HG03139 (cell line): ENCODE measurements at regions not wholly inside any gene's neighbourhood (a gene's known extent, or its start where the extent isn't known, plus 50 kb on each side); places are given as distances from the start of the nearest gene placed in this dataset.

Experiments
- ATAC-seq: cut with Tn5 transposase; IDR thresholded peaks from one replicate; pipeline ENCODE4 v1.9.1; 2021; ENCODE audit not compliant: unreplicated experiment

DNA sequence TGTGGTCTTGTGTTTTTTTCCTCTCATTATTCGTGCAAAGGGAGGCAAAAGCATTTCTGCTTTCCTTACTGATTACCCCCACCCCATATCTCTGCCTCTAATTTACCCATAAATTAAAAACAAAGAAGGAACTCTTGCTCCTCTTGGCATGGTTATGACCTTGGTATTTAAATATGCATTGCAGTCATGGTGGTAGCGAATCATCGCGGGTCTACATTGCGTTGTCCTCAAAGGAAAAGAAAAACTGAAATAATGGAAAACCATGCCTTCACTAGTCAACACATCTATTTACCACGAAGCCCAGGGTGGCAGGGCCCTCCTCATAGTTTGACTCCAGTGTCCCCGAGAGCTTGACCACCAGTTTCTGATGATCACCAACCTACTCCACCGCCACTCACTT, 126.7 kb upstream of the PARP11 start:
- no peak for ATAC-seq

DNA sequence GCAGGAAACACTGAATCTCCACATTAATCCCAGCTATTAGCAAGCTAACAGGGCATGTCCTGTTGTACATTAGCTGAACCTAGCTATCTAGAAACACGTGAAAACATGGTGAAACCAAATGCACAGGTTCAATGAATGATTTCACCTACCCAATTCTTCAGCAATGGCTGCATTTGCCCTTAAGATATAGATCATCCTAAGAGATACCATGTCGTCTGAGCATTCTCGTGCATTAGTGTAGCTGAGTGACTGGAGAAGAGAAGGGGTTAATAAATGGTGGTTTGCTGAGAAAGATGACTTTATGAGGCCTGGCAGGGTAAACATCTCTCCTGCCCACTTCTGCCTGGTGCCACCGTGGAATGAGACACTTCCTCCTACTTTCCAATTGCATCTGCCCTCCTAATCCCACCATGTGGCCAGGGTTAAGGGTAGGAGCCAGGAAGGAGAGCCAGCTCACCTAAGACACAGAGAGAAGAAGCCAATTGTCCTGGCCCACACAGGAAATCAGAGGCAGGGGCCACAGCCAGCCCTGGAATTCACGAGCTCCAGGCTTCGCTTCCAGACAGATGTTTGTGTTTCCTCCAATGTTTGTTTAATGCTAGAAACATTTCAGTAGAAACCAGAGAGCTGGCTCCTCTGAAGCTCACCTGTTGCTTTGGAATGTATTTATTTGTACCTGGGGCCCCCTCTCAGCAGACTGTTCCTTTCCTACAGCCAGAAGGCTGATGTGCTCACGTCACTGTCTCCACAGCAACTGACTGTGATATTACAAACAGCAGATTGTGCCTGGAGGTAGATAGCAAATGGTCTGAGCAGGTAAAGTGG, 126.0 kb upstream of the PARP11 start:
- no peak for ATAC-seq

DNA sequence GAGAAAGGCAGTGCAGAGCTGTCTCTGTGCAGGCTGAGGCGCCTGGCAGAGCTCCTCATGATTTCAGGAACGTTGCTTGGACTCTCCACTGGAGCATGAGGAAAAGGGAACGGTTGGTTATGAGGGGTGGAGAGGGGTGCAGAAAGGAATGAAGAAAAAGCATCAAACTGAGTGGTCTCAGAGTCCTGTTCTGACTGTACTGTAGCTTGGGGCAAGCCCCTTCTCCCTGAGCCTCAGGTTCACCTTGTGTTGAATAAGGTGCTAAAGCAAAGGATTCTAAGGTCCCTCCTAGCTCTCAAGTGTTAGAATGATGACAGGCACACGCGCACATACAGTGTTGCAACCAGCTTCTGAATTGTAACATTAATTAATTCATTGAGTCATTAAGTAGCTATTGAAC, 125.2 kb upstream of the PARP11 start:
- ATAC-seq, result no peak

DNA sequence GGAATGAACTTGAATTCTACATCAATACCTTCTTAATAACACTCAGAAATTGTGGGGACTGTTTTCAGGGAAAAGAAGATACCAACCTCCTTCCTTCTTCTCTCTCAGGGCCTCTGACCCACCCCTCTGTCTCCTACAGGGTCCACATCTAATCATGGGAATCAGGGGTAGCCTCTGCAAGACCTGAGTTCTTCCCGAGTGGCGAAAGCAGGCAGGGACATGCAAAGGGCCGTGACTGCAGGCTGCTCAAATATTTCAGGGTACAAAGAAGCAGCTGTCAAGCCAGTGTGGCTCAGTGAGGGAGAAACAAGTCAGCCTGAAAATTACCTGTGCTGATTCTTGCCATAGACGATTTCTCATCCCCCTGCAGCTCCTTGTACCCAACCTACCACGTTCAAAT, 123.1 kb upstream of the PARP11 start:
- no peak for ATAC-seq

DNA sequence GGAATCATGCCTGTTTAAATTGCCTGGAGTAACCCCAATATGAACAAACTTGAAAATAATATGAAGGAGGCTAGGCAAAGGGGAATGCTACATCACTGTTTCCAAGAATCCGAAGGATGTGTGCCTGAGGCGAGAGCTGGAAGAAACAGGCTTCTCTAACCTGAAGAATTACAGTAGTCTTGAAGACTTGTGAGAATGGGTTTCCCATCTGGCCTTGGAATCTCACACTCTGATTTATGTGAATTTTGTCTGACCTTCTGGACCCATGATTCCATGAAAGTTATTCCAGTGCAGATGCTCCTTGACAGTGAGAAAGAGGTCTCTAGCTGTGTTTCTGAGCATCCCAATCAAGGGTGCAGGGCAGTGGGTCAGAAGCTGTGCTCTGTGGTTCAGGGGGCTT, 122.1 kb upstream of the PARP11 start:
- ATAC-seq, result no peak

DNA sequence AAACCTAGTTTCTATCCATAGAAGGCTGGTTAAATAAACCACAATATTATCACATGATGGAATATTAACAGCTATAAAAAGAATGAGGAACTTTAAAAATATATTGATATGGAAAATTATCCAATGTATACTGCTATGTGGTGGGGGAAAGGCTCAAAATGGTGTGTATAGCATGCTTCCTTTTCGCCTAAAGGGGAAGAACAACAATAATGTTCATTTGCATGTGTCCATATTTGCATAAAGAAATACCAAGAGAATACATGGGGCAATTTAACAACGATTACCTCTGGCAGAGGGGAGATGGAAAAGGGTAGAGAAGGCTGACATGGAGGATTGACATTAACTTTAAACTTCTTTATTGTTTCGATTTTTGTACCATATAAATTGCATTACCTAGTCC, 121.3 kb upstream of the PARP11 start:
- ATAC-seq, result no peak

DNA sequence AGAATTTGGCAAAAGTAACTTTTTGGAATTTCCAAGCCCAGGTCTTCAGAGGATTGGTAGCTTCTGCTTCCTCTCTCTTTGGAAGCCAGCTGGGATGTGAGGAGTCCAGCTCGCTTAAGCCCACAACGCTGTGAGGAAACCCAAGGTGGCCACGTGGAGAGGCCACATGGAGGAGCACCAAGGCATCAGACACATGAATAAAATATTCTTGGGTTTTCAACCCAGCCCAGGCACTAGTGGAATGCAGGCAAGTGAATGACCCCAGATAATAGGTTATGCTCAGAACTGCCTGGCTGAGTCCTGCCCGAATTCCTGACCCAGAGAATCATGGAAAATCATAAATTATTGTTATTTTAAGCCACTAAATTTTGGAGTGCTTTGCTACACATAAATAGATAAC, 119.7 kb upstream of the PARP11 start:
- no peak for ATAC-seq

DNA sequence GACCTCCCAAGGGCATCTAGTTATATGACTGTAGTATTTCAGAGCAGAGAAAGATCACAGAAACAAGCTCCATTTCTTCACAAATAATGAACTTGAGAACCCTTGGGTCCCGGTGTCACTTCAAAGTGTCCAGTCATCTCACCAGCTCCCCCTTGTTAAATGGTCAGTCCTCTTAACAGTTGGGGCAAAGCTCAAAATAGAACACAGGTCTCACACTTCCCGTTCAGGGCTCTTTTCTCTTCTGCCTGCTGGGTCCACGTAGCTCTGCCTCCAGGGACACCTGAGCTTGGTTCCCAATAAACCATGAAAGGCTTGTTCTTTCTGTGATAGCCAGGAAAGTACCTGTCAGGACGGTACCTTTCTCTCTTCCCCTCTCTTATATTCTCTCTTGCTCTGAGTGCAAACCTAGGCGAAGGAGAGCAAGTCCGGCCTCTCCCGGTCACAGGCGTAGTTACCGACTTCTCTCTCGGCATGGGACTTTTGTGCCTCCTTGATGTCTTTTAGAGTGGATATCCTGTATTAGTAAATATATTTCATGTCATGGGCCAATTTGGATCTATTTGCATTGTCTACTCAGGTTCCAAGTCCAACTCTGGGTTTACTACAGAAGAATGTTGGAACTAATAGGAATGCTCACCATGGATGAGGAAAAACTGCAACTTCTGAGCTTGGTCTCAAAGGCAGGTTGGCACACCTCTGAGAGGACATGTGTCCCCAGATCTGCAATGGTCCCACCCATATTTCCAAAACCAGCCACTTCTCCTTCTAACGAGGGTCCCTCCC, 118.8 kb upstream of the PARP11 start:
- ATAC-seq, result no peak

DNA sequence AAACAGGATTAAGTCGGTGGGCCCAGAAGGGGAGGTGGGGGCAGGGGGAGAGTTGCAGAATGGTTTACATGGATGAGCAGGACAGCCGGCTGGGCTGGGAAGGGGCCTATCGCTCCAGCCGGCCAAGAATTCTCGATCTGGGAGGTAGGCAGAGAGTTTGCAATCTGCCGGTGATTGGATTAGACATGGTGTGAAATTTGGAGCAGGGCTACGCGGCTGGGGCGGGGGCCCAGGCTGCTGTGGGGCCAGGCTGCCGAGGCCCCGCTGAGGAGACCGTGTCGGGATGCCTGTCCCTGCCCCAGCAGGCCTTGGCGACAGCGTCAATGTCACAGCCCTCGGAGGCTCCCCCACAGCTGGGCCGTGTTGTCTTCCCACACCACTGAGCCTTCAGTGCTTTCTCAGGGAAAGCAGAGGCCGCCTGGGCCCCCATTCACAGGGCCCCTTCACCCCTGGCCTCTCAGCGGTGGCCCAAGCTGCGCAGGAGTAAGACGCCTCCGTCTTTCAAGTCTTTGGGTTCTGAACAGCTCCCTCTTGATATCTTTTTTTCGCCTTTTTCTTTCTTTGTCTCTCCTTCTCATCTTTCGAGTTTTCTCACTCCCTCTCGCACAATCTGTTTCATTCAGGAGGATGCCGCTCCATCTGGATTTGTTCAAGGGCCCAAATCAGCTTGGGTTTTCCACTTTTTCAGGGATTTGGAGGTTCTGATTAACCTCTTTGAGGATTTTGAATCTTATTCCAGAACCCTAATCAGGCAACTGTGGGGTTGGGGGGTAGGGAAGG, 117.5 kb upstream of the PARP11 start:
- no peak for ATAC-seq

DNA sequence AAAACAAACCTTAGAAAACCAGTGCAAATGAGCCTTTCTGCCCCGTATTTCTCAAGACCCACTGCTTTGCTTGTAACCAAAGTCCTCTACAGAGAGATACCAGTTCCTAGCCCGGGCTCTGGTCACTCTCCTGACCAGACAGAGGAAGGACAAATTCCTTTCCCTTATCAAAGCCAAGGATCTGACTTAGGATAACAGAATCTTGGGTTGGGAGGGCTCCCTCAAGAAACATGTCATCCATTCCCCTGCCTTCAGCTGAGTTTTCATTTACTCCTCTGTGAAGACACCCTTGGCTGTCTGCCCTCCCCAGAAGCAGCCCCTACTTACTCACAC, 116.0 kb upstream of the PARP11 start:
- no peak for ATAC-seq

DNA sequence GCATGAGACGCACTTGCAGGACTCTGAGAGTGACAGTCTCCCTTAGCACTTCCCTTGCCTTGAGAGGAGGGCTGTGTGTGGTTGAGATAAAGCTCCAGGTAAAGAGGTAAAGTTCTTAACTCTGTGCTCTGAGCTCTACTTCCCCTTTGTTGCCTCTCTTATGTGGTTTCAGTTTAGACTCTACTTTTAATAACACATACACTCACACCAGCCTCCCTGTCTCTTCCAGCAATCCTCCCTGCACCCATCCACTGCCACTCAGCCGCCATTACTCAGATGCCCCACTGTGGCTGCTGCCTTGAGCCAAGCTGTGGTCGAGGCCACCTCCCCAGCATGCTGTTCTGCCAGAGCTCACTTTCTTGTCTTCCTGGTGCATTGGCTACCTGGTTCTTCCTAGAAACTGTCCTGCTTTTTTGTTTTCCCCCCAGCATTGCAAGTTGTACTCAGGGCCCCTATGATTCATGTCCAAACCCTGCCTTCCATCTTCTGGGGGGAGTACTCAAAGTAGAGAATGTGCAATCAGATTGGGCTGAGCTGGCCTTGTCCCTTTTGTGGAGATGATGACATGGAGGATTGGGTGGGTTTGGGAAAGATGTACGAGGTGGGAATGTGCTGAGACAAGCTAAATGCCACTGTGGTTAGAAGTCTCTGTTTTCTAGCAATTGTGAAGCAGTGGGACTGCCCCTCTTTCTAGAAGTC, 115.5 kb upstream of the PARP11 start:
- no peak for ATAC-seq

DNA sequence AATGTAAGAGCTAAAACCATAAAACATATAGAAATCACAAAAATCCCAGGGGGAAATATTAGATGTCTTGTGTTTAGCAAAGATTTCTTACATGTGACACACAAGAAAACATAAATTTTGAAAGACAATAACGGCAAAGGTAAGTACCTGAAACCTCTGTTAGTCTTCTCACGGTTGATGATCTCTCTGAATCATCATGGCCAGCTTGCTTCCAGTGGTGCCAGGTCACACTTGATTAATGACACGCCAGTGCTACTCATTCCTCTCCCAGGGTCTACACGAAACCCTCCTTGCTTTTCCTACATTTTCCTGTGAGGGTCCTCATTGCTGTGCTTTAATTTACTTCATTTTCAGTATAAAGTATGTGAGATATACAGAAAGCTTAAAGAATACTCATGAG, 114.4 kb upstream of the PARP11 start:
- no peak for ATAC-seq

DNA sequence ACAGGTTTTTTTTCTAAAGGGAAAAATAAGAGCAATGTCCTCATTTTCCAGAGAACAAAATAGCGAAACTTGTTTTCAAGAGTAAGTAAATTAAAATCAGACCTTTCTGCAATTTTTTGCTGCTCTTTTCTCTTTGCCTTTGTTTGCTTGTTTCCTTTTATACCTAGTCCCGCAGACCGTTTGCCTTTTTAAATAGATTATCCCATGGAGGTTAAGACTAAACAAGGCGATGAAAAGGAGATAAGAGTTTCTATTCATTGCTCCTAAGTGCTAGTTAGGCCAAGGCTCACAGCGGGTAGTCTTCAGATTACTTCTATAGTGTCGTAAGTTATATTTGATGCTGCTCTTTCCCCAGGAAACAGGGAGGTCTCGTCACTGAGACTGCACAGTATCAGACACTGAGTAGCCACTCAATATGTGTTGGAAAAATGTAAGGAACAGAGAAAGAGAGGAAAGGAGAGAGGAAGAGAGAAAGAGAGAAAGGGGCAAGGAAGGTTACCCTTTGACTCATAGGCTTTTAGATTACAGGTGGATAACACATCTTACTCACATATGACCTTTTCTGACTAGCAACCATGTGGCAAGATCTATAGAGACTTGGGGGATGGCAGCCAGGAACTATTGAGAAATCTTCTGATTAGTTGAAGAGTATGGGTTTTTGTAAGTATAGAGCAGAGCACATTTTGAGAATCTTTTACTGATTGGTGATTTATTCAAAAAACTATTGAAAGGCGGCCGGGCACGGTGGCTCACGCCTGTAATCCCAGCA, 107.5 kb upstream of the PARP11 start:
- no peak for ATAC-seq

DNA sequence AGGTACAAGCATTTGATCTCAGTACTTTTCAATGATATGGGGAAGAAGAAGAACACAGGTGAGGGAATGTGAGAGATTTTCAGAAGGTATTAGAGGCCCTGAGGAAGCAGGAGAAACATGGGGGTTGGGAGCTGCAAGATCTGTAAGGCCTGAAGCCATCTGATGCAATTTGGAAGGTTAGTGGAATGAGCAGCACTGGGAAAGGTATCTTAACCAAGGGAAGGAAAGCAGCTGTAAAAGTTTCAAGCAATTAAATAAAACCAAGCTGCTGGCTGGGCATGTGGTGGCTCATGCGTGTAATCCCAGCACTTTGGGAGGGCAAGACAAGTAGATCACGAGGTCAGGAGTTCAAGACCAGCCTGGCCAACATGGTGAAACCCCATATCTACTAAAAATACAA, 104.4 kb upstream of the PARP11 start:
- ATAC-seq, result no peak

DNA sequence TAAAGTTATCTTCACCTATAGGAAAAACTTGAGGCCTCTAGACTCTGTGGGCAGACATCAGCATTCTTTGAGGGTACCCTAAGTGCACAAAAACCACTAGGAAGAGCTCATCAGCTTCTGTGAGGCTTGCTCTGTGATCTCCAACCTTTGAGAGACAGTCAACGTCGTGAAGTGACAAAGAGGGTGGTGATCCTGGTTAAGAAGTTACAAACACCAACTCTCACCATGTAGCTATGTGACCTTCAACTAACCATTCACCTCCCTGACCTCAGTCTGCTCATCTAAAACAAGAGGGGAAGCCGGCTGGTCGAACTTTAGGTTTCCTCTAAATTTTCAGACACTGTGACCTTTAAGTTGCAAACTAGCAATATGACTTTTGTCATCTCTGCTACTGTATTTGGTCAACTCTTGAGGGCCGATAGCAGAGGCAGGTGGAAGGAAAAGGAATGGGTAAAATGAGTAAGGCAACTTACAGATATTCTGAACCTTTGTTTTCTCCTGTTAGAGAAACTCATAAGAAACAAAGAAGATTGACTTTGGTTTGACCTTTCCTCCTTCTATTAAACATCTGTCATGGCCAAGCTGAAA, 103.2 kb upstream of the PARP11 start:
- no peak for ATAC-seq

DNA sequence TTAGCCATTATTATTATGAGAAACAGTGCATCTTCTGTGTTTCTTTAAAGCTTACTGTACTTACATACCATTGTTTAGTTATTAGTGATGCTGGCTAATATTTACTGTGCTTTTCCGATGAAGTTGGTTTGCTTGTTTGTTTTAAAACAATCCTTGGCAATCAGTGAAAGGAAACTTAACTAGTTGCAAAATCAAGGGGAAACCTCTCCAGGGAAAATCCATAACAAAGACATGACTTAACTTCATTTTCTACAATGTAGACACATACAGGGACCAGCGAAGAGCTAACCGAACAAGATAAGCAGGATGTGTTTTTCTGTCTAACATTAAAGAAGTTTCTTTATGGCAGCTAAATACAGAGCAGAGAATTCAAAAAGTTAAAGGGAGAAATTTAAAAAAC, 102.5 kb upstream of the PARP11 start:
- no peak for ATAC-seq

DNA sequence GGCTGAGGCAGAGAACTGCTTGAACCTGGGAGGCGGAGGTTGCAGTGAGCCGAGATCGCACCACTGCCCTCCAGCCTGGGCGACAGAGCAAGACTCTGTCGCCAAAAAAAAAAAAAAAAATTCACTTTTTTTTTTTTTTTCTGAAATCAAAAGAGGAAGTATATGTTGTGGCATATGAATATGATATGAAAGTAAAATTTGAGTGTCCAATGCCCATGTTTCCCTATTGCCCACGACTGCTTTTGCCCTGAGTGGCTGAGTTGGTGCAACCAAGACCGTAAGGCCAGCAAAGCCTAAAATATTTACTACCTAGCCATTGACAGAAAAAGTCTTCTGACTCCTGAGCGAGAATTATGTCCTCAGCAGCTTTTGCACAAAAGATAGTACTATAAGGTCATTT, 101.7 kb upstream of the PARP11 start:
- no peak for ATAC-seq

DNA sequence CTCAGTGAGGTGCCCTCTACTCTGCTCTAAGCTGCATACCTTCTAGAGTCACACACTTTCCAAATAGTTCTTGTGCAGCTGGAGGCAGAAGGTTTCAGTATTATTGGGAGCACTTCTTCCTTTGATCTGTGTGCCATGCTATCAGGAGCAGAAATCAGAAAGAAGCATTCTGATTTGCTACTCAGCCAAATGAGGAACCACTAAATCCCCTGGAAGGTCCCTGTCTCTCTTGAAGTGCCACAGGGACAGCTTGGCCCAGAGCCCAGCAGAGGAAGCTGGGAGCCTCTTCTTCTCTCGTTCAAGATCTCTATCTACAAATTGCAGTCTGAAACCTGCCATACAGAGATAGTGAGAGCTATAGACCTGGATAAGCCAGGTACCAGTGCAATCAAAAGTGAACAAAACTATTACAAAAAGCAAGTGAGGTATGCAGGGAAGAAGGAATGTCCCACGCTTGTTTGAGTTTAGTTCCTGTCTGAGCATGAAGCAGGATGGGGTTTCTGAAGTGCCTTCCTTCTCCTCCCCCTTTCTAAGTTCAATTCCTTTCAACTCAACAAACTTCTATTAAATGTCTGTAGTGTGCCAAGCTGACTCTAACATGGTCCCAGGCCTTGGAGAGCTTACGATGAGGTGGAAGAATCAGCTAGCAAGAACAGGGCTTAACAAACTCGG, 100.9 kb upstream of the PARP11 start:
- ATAC-seq, result no peak

DNA sequence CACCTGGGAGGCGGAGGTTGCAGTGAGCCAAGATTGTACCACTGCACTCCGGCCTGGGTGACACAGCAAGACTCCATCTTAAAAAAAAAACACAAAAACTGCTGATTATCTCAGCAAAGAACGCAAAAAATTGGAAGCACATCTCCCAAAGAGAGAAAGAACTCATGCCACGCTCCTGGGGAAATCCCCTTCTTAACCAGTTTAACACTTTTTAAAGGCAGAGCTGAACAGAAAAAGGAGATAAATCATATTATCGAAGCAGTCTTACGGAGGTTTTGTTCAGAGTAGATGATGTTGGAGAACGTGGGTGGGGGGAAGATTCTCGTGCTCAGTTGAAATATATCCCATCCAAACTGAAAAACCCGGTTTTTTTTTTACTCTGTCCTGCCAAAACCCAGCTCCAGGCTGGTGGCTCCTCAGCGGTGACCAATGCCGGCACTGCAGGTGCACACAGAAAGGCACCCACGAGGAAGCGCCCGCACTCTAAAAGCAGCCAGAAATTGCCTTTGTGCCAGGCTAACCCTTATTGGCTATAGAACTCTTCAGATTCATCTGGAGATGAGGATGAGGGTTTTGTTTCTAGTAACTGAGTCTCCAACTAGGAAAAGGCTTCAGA, 100.2 kb upstream of the PARP11 start:
- ATAC-seq, result no peak
